Right cardiac atrium (tissue), 5 donors: ENCODE measurements at regions not wholly inside any gene's neighbourhood (a gene's known extent, or its start where the extent isn't known, plus 50 kb on each side); places are given as distances from the start of the nearest gene placed in this dataset.

ENCODE experiments used
- ATAC-seq, 2 donors: fragments of 200-7000 bp; cut with Tn5 transposase; one replicate each; pipeline versions ENCODE4 v1.8.0 to v1.9.1; 2020; ENCODE audit warnings: moderate library complexity in 2 of 2, mild to moderate bottlenecking in 1 of 2
- DNase-seq, 3 donors: peaks; one replicate each; pipeline ENCODE4 v3.0.0-alpha.2; 2020
- H3K27ac ChIP-seq: one replicate; pipeline ENCODE4 v1.5.1; 2013; ENCODE audit warnings: mild to moderate bottlenecking, low read length, control low read depth, moderate library complexity
- H3K27me3 ChIP-seq: one replicate; pipeline ENCODE4 v1.6.1; 2013; ENCODE audit not compliant: control insufficient read depth, insufficient read depth
- H3K4me1 ChIP-seq: one replicate; pipeline ENCODE4 v1.6.1; 2013; ENCODE audit warnings: low read length; ENCODE audit not compliant: control insufficient read depth, insufficient read depth
- H3K4me3 ChIP-seq: one replicate; pipeline ENCODE4 v1.5.1; 2013; ENCODE audit warnings: low read length, control low read depth
- H3K9me3 ChIP-seq: one replicate; pipeline ENCODE4 v1.6.1; 2013; ENCODE audit warnings: low read length; ENCODE audit not compliant: control insufficient read depth
- WGBS: extraction: QIAGEN DNeasy Blood & Tissue Kit; methylation state at CpG from one replicate; pipeline ENCODE4 v1.1.7; 2013; 5-methylcytosine and 5-hydroxymethylcytosine counted together
- intact Hi-C, 4 donors: fragments of 100-400 bp; cut with DNase I; formaldehyde crosslinking; loops; one replicate each; pipeline versions ENCODE4 v1.11.0 to v1.14.0; 2022 to 2023
- donor health status: healthy with polysubstance abuse.
- donor health status: DM: no; HTN: yes; CAD: no.
- donor health status: DM: no; HTN: no; CAD: no.
- donor health status: DM: no; HTN: yes; CAD: no; lungs with severe emphysema.
- donor health status: DM: yes; HTN: yes; CAD: no.

DNA sequence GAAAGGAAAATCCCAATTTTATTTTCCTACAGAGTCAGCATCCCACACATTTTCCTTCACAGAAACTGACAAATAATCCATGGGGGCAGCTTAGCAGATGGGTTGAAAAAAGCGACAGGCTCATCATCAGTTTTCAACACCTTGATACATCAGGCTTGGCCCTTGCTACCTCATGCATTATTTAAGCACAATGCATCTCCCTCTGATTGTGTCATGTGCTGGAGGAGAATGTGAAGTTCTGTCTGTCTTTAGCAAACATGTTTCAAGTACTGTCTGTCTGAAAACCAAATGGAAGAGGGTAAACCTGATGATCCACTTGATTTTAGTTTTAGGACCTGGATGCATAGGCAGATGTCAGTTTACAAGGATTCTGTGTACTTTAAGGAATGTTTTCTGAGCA lies 128.6 kb upstream of the ADAMTS9 start:
- H3K4me3 ChIP-seq, result no peak overlapping the region
- H3K27me3 ChIP-seq, result no peaks in the 10 kb centered on the region
- peaks cover 5% of the 10 kb centered on the region for H3K4me1 ChIP-seq
- DNase-seq, result no peak
- ATAC-seq, result no peak
- no peak overlapping the region for H3K27ac ChIP-seq
- H3K9me3 ChIP-seq, result no peaks in the 10 kb centered on the region
- 87% methylated on average over 1 of the region's 1 CpG for WGBS
- intact Hi-C loops, result no loop called here

DNA sequence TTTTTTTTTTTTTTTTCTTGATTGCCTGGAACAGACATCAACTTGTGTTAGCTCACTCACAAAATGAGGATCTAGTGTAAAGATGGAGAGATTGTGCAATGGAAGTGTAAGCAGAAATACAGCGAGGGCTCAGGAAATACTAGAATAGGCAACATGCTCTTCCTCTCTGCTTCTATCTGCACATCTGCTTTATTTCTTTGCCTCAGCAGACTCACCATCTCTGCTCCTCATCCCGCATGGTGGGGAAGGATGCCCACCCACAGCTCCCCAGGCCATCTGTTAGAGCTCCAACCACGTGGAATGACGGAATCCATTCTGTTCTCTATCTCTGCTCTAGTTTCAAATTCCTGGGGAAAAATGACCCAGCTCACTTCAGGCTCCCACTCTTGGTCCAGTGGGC lies 128.0 kb upstream of the ADAMTS9 start:
- ATAC-seq (no peak), DNase-seq (no peak)
- Histone ChIP-seq H3K4me3 (no peak overlapping the region), H3K9me3 (no peaks in the 10 kb centered on the region), H3K27ac (no peak overlapping the region), H3K4me1 (peaks cover 5% of the 10 kb centered on the region), H3K27me3 (no peaks in the 10 kb centered on the region)
- intact Hi-C loops, result no loop called here
- 53% methylated on average over 4 of the region's 4 CpGs for WGBS

DNA sequence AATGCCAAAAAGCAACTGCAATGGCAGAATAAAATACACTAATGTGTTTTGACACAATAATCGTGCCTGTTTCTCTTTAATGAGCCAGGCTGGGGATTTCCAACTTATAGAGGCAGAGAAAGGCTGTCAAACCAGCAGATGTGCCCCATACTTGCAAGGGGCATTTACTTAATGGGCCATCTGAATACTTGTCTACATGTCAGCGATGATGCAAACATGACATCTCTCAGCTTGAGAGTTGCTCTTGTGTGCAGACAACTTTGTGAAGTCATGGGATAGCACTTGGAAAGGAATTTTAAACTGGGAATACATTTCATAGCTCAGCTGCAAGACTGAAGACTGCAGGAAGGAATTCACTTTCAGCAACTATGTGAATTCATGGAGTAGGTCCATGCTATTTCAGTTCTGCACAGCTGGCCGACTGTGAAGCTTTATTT lies 127.4 kb upstream of the ADAMTS9 start:
- no peaks in the 10 kb centered on the region for H3K27me3 ChIP-seq
- H3K4me1 ChIP-seq, result peaks cover 5% of the 10 kb centered on the region
- H3K4me3 ChIP-seq, result no peak overlapping the region
- DNase-seq, result no peak
- H3K9me3 ChIP-seq, result no peaks in the 10 kb centered on the region
- WGBS, result 20% methylated on average over 3 of the region's 3 CpGs
- intact Hi-C loops, result no loop called here
- peak; percentile 76 to 84 for ATAC-seq
- H3K27ac ChIP-seq, result peak overlapping the region; percentile 36

DNA sequence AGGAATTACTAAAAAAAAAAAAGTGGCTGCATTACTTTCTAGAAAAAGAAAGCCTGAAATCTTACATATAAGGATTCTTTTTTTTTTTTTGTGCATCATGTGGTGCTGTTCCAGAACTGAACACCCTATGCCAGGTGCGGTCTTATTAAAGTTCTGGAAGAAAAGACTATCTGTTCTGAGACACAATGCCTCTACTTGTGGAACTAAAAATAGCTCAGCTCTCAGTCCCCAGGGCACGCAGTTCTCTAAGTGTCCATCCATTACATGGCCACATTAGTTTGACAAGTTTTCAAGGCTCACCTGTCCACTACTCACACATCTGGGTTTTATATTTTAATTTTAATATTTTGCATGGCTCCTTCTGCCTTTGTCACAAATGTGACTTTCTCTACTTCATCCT lies 126.6 kb upstream of the ADAMTS9 start:
- no peak for DNase-seq
- Histone ChIP-seq H3K9me3 (no peaks in the 10 kb centered on the region), H3K27ac (no peak overlapping the region), H3K4me3 (no peak overlapping the region), H3K27me3 (no peaks in the 10 kb centered on the region), H3K4me1 (peaks cover 5% of the 10 kb centered on the region)
- 49% methylated on average over 2 of the region's 2 CpGs for WGBS
- ATAC-seq, result no peak
- intact Hi-C loops, result no loop called here

DNA sequence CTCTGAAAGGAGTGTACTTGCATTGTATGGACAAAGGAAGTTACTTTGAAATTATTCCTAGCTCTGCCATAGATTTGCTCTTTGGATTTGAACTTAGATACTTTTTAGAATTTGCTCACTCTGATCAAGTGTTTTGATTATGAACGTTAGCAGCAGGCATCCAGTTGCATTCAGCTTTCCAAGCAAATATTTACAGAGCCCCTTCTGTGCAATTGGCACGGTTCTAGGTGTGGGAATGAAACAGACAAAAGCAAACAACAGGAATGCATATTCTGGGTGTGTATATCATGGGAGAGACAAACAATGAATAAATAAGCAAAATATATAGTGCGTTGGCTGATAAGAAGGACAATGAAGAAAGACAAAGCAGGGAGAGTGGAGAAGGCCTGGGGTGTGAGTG lies 125.5 kb upstream of the ADAMTS9 start:
- 70% methylated on average over 3 of the region's 3 CpGs for WGBS
- no peak overlapping the region for H3K4me3 ChIP-seq
- no peak for DNase-seq
- H3K27me3 ChIP-seq, result no peaks in the 10 kb centered on the region
- ATAC-seq, result peak in 1 of 2 donors; percentile 15
- H3K9me3 ChIP-seq, result no peaks in the 10 kb centered on the region
- intact Hi-C loops, result no loop called here
- H3K4me1 ChIP-seq, result peaks cover 5% of the 10 kb centered on the region
- H3K27ac ChIP-seq, result no peak overlapping the region

- Histone ChIP-seq H3K9me3 (no peaks in the 10 kb centered on the region), H3K4me1 (peaks cover 5% of the 10 kb centered on the region), H3K4me3 (no peak overlapping the region), H3K27me3 (no peaks in the 10 kb centered on the region), H3K27ac (no peak overlapping the region)
- 71% methylated on average over 2 of the region's 2 CpGs for WGBS
- intact Hi-C loops, result no loop called here
- ATAC-seq (no peak), DNase-seq (no peak)
Observed at GRCh38 chr3:64809086-64809485, 121.3 kb upstream of the ADAMTS9 start.

GRCh38 chr3:64808061-64808460 lies 120.3 kb upstream of the ADAMTS9 start:
- Histone ChIP-seq H3K27me3 (no peaks in the 10 kb centered on the region), H3K27ac (no peak overlapping the region), H3K4me1 (no peaks in the 10 kb centered on the region), H3K4me3 (no peak overlapping the region), H3K9me3 (no peaks in the 10 kb centered on the region)
- DNase-seq, result no peak
- ATAC-seq, result no peak
- intact Hi-C loops, result no loop called here

GRCh38 chr3:64806668-64807605 lies 119.1 kb upstream of the ADAMTS9 start:
- WGBS, result 88% methylated on average over 6 of the region's 6 CpGs
- Histone ChIP-seq H3K4me3 (no peak overlapping the region), H3K4me1 (no peaks in the 10 kb centered on the region), H3K27me3 (no peaks in the 10 kb centered on the region), H3K9me3 (no peaks in the 10 kb centered on the region), H3K27ac (no peak overlapping the region)
- ATAC-seq (no peak), DNase-seq (no peak)
- intact Hi-C loops, result no loop called here

GRCh38 chr3:64805978-64806377 lies 118.2 kb upstream of the ADAMTS9 start:
- WGBS, result 63% methylated on average over 2 of the region's 2 CpGs
- no peak for DNase-seq

DNA sequence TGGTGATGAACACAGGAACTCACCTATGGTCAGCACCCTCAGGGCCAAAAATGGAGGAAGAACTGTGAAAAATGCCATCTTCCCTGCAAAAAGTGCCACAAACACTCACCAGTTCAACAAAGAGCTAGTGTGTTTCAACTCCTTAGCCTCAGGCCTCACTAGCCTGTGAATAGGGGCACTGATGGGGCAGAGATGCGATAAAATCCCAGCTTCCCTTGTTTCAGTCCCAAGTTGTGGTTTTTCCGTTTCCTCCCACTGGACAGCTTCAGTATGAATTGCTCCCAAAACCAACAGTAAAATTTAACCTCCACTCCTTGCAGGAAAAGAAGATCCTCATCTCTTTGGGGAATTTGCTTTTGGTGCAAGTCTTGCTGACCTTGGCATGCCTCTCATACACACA lies 117.4 kb upstream of the ADAMTS9 start:
- Histone ChIP-seq H3K4me1 (no peaks in the 10 kb centered on the region), H3K27ac (no peak overlapping the region), H3K4me3 (no peak overlapping the region), H3K27me3 (no peaks in the 10 kb centered on the region), H3K9me3 (no peaks in the 10 kb centered on the region)
- no peak for DNase-seq
- 77% methylated on average over 2 of the region's 2 CpGs for WGBS
- peak in 1 of 2 donors; percentile 43 for ATAC-seq
- intact Hi-C loops, result no loop called here

More at GRCh38 chr3:64805978-64806377, 118.2 kb upstream of the ADAMTS9 start:
- Histone ChIP-seq H3K4me1 (no peaks in the 10 kb centered on the region), H3K9me3 (no peaks in the 10 kb centered on the region), H3K27me3 (no peaks in the 10 kb centered on the region), H3K4me3 (no peak overlapping the region), H3K27ac (no peak overlapping the region)
- intact Hi-C loops, result no loop called here
- no peak for ATAC-seq

- no peaks in the 10 kb centered on the region for H3K27me3 ChIP-seq
- intact Hi-C loops, result no loop called here
- no peaks in the 10 kb centered on the region for H3K9me3 ChIP-seq
- DNase-seq (no peak), ATAC-seq (no peak)
- 84% methylated on average over 9 of the region's 9 CpGs for WGBS
- H3K4me1 ChIP-seq, result no peaks in the 10 kb centered on the region
- no peak overlapping the region for H3K4me3 ChIP-seq
- no peak overlapping the region for H3K27ac ChIP-seq
Observed at GRCh38 chr3:64803469-64803868, 115.7 kb upstream of the ADAMTS9 start.
